ENCODE measurements at regions not wholly inside any gene's neighbourhood (a gene's known extent, or its start where the extent isn't known, plus 50 kb on each side); places are given as distances from the start of the nearest gene placed in this dataset.

DNA sequence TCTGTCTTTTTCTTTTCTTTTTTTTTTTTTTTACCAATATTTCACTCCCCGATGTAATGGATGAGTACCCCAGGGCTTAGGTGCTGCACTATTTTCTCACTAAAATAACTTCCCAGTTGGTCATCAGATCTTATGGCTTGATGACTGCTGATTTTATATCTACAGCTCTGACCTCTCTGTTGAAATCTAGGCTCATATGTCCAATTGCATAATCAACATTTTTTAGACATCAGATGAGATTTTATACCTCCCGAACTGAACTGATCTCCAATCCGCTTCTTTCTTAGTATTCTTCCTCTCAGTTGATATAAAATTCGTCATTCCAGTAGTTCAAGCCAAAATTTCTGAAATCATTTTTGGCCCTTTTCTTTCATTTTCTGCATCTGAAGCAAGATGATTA lies 1236.5 kb downstream of the SLC16A7 start:
- DNase-seq (ENCODE audit: insufficient read length, low spot score) (no peak), FAIRE-seq (no peak)

GRCh38 chr12:60834372-60834771 lies 1238.5 kb downstream of the SLC16A7 start:
- DNase-seq (ENCODE audit: insufficient read length, low spot score) = no peak
- FAIRE-seq = no peak

GRCh38 chr12:60834806-60835205 lies 1239.0 kb downstream of the SLC16A7 start:
- FAIRE-seq (no peak), DNase-seq (ENCODE audit: insufficient read length, low spot score) (no peak)

DNA sequence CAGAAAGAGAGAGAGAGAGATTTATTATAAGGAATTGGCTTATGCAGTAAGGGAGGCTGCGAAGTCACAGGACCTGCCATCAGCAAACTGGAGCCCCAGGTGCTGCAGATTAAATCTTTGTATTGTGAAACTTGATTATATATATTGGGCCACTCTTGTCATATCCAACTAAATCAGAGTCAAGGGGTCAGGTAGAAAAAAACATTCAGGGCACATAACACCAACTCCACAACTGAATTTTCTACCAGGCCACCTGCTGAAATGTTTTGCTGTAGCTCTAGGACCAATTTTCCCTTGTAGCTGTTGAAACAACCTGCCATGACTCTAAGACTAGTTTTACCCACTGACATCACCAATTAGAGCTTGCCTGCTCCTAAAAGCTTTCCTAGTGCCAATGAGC lies 1240.8 kb downstream of the SLC16A7 start:
- DNase-seq (ENCODE audit: insufficient read length, low spot score) = no peak
- no peak for FAIRE-seq

DNA sequence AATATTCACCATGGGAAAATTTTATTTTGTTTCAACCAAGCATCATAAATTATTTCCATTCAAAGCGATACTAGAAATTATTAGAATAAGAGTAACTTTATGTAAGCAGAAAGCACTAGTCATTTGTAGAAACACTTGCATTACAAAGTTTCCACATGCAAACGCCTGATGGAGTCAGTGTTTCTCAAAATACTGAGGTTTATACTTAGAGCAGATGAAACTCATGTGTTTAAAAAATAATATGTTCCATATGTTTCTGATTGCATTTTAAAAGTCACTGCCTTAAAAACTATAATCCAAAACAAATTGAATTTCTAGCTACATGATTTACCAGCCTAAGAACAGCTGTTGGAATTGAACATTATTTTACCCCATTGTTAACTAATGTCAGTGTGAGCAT lies 1246.4 kb downstream of the SLC16A7 start:
- no peak for DNase-seq (ENCODE audit: insufficient read length, low spot score)
- no peak for FAIRE-seq

DNA sequence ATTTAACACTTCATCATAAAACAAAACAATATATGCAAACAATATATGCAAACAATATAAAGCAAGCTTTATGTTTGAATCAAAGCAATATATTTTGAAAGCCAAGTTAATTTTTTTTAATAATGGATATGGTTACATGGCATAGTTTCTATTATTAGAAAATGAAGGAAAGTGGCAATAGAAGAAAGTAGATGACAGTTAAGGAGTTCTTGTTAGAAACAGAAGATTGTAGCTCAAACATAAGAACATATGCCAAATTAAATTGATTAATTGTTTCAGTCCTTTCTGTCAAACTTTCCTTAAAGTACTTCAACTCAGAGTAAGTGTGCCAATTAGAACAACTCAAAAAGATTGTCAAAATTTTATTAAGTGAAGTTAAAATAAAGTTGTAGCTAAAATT lies 1248.3 kb downstream of the SLC16A7 start:
- FAIRE-seq = no peak
- no peak for DNase-seq (ENCODE audit: insufficient read length, low spot score)

DNA sequence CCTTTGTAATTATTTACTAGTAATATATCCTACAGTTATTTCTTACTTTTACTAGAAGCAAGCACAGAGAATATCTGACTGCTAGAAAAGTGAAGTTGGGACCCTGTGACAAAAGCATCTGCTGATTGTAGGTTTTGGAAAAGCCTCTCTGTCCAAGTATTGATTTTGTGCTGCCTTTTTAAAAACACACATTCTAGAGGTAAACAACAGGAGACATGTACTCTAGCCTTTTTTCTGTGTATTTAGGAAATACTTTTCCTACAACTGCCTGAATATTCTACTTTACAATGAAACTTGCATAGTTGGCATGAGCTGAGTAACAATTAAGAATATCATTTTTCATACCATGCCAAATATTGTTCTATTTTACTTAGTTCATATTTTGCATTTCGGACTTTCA lies 1249.0 kb downstream of the SLC16A7 start:
- no peak for DNase-seq (ENCODE audit: insufficient read length, low spot score)
- no peak for FAIRE-seq

DNA sequence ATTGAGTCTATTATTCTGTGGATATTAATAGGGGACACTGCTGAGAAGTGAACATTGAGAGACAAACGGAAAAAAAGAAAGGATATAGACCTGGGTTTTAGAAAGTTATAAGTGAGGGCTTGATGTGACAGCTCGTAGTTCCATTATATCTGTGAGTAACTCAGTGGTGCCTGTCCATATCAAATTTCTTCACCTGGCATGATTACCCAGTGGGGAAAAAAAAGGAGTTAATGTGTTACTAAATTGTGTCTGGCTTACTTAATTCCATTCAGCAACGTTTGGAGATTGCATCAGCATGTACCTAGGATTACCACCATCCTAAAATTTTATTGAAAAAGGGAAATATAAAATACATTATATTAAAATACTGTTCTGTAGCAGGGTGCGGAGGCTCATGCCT lies 1249.9 kb downstream of the SLC16A7 start:
- FAIRE-seq (no peak), DNase-seq (ENCODE audit: insufficient read length, low spot score) (no peak)

DNA sequence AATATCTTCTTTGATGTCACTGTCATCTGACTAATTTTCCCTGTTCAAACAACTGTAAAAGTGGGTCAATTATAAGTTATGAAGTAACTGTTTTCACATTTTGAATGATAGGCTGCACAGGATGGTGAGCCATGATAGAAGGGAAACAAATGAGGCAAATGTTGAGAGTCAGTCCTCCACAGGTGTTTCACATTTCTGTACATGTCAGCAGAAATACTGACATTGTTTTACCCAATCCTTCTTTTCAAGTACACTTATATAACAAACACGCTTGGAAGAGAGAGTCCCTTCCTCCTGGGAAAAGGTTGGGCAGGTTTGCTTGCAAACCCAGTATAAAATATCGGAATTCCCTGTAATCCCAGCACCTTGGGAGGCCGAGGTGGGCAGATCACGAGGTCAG lies 1251.5 kb downstream of the SLC16A7 start:
- FAIRE-seq = no peak
- DNase-seq (ENCODE audit: insufficient read length, low spot score) = no peak

- FAIRE-seq = no peak
- no peak for DNase-seq (ENCODE audit: insufficient read length, low spot score)
Measured at GRCh38 chr12:60849723-60850122, 1253.9 kb downstream of the SLC16A7 start.

- no peak for FAIRE-seq
- no peak for DNase-seq (ENCODE audit: insufficient read length, low spot score)
Measured at GRCh38 chr12:60853407-60853806, 1257.6 kb downstream of the SLC16A7 start.

- no peak for FAIRE-seq
- DNase-seq (ENCODE audit: insufficient read length, low spot score) = no peak
Measured at GRCh38 chr12:60863421-60863820, 1267.6 kb downstream of the SLC16A7 start.

- DNase-seq (ENCODE audit: insufficient read length, low spot score) (no peak), FAIRE-seq (no peak)
Measured at GRCh38 chr12:60872219-60872618, 1276.4 kb downstream of the SLC16A7 start.

DNA sequence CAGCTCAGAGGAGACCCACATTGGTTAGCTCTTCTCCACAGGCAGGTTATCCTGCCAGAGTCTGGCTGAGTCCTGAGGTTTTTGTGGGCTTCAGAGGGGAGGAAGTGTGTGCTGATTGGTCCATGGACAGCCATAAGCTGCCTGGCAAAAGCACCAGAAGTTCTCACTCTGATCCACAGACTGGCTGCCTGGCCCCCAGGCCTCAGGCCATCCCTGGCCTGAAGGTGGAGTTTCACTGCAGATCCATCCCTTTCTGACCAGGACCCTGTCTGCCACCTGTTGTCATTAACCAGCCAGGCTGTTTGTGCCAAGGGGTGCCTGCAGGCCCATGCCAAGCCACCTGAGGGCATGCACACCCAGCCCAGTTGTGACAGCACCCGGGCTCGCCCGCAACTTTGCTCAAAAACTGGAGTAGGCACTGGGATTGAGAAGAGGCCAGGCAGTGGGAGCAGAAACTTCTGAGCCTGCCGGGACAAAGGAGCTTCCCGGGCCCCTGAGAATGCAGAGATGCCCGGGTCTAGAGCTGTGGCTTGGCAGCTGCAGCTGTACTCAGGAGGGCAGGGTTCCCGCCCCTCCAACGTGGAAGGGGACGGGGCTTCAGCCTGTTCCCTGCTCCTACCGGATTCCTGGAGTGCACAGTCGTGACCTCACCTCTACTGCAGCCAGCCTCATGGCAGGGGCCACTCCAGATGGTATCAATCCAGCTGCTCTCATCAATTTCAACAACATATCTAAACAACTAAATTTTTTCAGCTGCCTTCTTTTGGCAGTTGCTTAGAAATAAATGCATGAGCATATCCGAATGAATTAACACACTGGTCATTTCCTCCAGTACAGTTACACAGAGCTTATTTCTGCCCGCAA lies 1277.3 kb downstream of the SLC16A7 start:
- DNase-seq (ENCODE audit: insufficient read length, low spot score) = no peak

GRCh38 chr12:60874091-60874490 lies 1278.3 kb downstream of the SLC16A7 start:
- no peak for DNase-seq (ENCODE audit: insufficient read length, low spot score)
- no peak for FAIRE-seq

More for the DNA sequence above, 1277.3 kb downstream of the SLC16A7 start:
- FAIRE-seq = no peak

- DNase-seq (ENCODE audit: insufficient read length, low spot score) (no peak), FAIRE-seq (no peak)
Measured at GRCh38 chr12:60920841-60921495, 1325.1 kb downstream of the SLC16A7 start.

GRCh38 chr12:60921541-60921940 lies 1325.7 kb downstream of the SLC16A7 start:
- FAIRE-seq = no peak

GRCh38 chr12:60926256-60926655 lies 1330.4 kb downstream of the SLC16A7 start:
- no peak for DNase-seq (ENCODE audit: insufficient read length, low spot score)
- no peak for FAIRE-seq

More at GRCh38 chr12:60921541-60921940, 1325.7 kb downstream of the SLC16A7 start:
- no peak for DNase-seq (ENCODE audit: insufficient read length, low spot score)

DNA sequence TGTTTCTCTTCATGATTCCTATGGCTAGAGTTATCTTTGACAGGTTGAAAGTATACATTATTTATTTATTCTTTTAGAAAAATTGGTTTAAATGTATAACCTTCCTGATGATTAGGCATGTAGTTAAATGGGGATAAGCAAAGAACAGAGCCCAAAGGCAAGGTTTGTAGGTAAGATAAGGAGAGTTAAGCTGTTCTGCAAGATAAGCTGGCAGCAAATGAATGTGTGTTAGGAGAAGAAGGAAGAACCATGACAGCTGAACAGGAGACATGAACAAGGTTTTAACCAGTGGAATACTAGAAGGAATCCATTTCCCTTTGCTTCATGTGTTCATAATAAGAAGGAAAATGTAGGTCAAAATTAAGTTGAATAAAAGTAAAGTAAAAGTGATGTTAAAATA lies 1330.1 kb upstream of the USP15 start:
- DNase-seq (ENCODE audit: insufficient read length, low spot score) (no peak), FAIRE-seq (no peak)

DNA sequence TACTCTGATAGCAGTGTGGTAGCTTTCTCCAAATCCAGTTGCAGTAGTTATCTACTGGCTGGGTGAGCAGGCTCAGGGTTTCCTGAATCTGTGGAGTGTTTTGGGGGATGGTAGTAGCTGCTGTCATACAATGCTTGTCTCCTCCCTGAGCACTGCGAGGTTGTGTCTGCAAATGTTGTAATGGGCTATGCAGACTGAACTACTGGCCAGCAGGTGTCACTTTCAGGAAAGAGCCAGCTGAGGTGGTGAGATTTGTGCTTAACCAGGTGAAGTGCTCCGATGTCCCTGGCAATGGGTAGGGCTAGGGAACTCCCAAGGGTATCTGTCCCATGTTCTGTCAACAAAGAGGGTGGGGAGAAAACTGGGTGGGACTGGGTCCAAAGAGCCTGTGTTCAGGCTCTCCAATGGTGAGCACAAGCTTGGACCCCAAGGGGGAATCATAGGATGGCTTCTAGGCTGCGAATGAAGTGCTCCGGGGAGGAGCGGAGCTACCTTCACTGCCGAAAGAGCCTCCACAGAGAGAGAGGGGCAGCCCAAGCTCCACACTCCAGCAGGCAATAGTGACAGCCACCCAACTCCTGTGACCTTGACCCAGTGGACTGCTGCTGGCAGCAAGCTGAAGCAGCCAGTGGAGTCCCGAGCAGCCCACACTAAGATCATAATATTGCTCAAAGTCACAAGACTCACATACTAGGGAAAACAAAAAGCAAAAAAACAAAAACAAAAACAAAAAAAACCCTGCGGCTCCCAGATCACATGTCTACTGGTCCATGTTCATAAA lies 1324.0 kb upstream of the USP15 start:
- no peak for FAIRE-seq
- no peak for DNase-seq (ENCODE audit: insufficient read length, low spot score)

DNA sequence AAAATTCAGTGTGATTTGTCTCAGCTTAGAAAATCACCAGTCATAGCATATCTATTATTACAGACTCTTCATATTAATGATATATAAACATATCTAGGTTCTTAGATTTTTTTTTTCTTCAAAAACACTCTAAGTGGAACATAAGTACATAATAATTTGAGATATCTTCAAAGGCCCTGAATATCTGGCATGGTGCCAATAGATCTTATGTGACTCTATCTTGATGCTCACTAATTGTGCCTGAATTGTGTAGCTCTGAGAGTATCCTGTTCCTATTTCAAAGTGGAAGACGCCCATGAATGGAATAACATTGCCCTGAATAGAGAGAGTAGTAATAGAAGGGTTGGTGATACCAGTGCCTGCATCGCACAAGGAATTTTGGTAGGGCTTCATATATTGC lies 1312.7 kb upstream of the USP15 start:
- FAIRE-seq = no peak
- DNase-seq (ENCODE audit: insufficient read length, low spot score) = no peak
